Erythroblast (primary cell): ENCODE measurements at regions not wholly inside any gene's neighbourhood (a gene's known extent, or its start where the extent isn't known, plus 50 kb on each side); places are given as distances from the start of the nearest gene placed in this dataset.

ENCODE experiments used
- GATA1 ChIP-seq: IDR thresholded peaks from 2 replicates; pipeline ENCODE4 v1.6.1; 2011; ENCODE audit warnings: low read depth, mild to moderate bottlenecking, control low read depth, low read length, moderate library complexity
- POLR2A ChIP-seq: IDR thresholded peaks from 2 replicates; pipeline ENCODE4 v1.6.1; 2011; ENCODE audit warnings: mild to moderate bottlenecking, low read length

GRCh38 chr9:1962122-1962521 lies 53.0 kb upstream of the SMARCA2 start:
- TF ChIP-seq POLR2A (no peak), GATA1 (no peak)
